Testis (tissue), 2 donors: ENCODE measurements at regions not wholly inside any gene's neighbourhood (a gene's known extent, or its start where the extent isn't known, plus 50 kb on each side); places are given as distances from the start of the nearest gene placed in this dataset.

Source experiments
- DNase-seq: peaks from one replicate; pipeline ENCODE4 v3.0.0-alpha.2; 2019
- H3K27ac ChIP-seq, 2 donors: fragments of 200-600 bp; sonication (generic); one replicate each; pipeline ENCODE4 v1.5.1; 2019
- H3K27me3 ChIP-seq: fragments of 200-600 bp; sonication (generic); one replicate; pipeline ENCODE4 v1.5.1; 2019
- H3K36me3 ChIP-seq: fragments of 200-600 bp; sonication (generic); one replicate; pipeline ENCODE4 v1.5.1; 2017; ENCODE audit warnings: low read depth; ENCODE audit errors: missing control alignments
- H3K4me1 ChIP-seq: fragments of 200-600 bp; sonication (generic); one replicate; pipeline ENCODE4 v1.5.1; 2019
- H3K4me3 ChIP-seq, 2 donors: fragments of 200-600 bp; sonication (generic); one replicate each; pipeline ENCODE4 v1.5.1; 2017 to 2019
- H3K9me3 ChIP-seq: fragments of 200-600 bp; sonication (generic); one replicate; pipeline ENCODE4 v1.5.1; 2017
- POLR2A ChIP-seq: fragments of 450-650 bp; IDR thresholded peaks from one replicate; pipeline ENCODE4 v1.6.1; 2017; ENCODE audit warnings: antibody characterized with exemption, mild to moderate bottlenecking, moderate library complexity
- WGBS, 2 donors: methylation state at CpG; one replicate each; pipeline ENCODE4 v1.1.5; 2018; 5-methylcytosine and 5-hydroxymethylcytosine counted together
- intact Hi-C: fragments of 100-400 bp; cut with DNase I; formaldehyde crosslinking; loops from one replicate; pipeline ENCODE4 v1.15.1; 2023; ENCODE audit warnings: low total_unique reads
- TF ChIP-seq, protein P1 (sequence below), 3 experiments: fragments of 450-650 bp in 2 of 3; fragments of 200-600 bp in 1 of 3; sonication (generic) in 1 of 3; IDR thresholded peaks; one replicate each; pipeline ENCODE4 v1.5.1; 2016 to 2019; ENCODE audit warnings: antibody characterized with exemption in 3 of 3, mild to moderate bottlenecking in 2 of 3, moderate library complexity in 1 of 3

DNA sequence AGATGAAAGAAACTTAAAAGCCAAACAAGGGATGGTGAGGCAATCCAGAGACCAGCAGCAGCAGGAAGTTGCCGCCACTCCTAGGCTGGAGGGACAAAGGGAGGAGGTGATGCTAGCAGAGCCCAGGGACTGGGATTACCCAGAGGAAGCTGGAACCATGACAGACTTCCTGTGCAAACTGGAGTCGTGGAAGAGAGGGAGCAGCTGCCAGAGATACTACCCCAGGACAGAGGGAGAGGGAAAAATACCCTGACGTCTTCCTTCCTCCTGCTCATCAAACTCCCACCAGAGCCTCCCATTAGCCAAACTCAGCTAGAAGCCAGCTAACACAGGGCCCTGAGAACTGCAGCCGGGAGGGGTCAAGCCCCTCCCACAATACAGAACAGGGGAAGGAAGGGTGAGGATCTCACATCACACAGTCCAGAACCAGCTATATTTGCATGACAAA, 101.2 kb upstream of the KLF3 start:
- no peak for DNase-seq
- Histone ChIP-seq H3K36me3 (no peaks in the 10 kb centered on the region), H3K9me3 (no peaks in the 10 kb centered on the region), H3K4me1 (peaks cover 8% of the 10 kb centered on the region), H3K4me3 (no peak overlapping the region), H3K27ac (no peak overlapping the region), H3K27me3 (no peaks in the 10 kb centered on the region)
- 51 to 57% methylated on average over 4 of the region's 4 CpGs for WGBS, 2 donors
- TF ChIP-seq, protein P1, sequence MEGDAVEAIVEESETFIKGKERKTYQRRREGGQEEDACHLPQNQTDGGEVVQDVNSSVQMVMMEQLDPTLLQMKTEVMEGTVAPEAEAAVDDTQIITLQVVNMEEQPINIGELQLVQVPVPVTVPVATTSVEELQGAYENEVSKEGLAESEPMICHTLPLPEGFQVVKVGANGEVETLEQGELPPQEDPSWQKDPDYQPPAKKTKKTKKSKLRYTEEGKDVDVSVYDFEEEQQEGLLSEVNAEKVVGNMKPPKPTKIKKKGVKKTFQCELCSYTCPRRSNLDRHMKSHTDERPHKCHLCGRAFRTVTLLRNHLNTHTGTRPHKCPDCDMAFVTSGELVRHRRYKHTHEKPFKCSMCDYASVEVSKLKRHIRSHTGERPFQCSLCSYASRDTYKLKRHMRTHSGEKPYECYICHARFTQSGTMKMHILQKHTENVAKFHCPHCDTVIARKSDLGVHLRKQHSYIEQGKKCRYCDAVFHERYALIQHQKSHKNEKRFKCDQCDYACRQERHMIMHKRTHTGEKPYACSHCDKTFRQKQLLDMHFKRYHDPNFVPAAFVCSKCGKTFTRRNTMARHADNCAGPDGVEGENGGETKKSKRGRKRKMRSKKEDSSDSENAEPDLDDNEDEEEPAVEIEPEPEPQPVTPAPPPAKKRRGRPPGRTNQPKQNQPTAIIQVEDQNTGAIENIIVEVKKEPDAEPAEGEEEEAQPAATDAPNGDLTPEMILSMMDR (IDR thresholded peaks at IDR 0.05): no peak
- TF ChIP-seq POLR2A: no peak
- intact Hi-C loops: no loop called here

DNA sequence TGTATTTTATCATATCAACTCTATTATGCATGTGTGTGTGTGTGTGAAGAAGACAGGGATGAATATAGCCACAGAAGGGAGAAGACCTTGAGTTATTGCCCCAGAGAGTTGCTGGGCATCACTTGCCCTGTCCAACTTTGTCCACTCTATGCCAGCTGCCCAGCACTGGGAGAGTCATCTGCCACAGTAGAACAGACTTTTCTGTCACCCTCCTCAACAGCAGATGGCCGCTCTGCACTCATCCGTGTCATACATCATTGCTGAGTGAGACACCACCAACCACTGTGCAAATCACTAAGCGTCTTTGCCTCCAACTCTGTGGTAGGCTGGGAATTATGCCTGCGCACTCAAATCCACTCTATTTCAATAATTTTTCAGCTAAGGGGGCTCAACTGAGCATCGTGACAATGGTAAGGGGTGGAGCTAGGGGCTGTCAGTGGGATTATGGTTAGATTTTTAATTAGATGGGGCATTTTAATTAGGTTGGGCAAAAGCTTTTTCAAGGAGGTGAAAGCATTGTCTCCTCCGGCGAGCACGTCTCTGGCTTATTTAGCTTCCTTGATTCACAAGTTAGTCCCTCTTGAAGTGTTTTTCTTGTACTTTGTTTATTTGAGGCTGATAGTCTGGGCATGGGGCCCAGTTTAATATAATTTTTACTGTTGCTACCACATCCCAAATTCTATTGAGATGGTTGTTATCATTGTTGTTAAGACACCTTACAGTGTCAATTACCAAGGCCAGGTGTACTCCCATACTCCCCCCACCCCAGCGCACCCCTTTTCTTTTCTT, 100.1 kb upstream of the KLF3 start:
- 68 to 78% methylated on average over 9 of the region's 9 CpGs for WGBS, 2 donors
- no peak overlapping the region for H3K4me3 ChIP-seq
- TF ChIP-seq, protein P1 (IDR thresholded peaks at IDR 0.05): no peak
- TF ChIP-seq POLR2A: no peak
- H3K36me3 ChIP-seq: no peaks in the 10 kb centered on the region
- H3K27me3 ChIP-seq: no peaks in the 10 kb centered on the region
- H3K9me3 ChIP-seq: no peaks in the 10 kb centered on the region
- intact Hi-C loops: no loop called here
- DNase-seq: no peak
- H3K4me1 ChIP-seq: peaks cover 8% of the 10 kb centered on the region
- H3K27ac ChIP-seq: no peak overlapping the region

DNA sequence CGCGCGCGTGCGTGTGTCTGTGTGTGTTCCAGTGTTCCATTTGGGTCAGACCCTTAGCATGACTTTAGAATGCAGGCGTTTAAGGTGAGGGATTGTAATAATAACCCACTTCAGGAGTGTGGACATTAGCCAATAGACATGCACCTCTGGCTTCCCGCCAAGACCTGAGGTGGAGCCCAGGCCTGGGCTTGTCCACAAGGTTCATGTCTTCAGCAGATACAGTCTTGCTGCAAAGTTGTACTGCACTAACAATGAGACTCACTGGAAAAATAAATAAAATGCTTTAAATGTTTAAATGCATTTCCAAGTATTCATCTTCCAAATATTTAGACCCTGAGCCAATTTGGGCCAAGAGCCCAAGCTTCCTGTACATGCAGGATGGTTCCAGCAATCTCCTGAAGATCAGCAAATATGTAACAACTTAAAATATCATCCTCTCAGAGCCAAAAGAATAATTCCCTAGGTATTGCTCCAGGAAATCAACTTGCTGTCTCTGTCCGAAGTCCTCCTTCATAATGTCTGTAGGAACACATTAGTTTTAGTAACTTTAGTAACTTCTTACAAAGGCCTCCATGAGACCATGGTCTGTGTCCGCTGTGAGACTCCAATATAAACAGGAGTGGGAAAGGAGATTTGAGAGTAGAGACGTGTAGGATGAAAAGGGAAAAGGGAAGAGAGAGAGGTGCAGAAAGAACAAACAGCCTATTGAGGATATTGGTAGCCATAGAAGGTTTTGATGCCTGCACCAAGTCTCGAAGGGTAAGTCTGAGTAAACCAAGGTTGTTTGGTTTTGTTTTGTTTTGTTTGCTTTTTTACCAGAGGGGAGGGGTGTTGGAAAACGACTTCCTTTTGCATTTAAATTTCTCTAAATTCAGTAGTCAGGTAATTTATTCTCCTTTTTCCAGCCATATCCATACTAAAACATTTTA, 98.5 kb upstream of the KLF3 start:
- H3K36me3 ChIP-seq: no peaks in the 10 kb centered on the region
- H3K27me3 ChIP-seq: no peaks in the 10 kb centered on the region
- no peaks in the 10 kb centered on the region for H3K9me3 ChIP-seq
- H3K4me1 ChIP-seq: peaks cover 8% of the 10 kb centered on the region
- TF ChIP-seq, protein P1 (IDR thresholded peaks at IDR 0.05): no peak
- no peak for TF ChIP-seq POLR2A
- no peak for DNase-seq
- no peak overlapping the region for H3K4me3 ChIP-seq
- intact Hi-C loops: no loop called here
- WGBS, 2 donors: 55 to 61% methylated on average over 12 of the region's 12 CpGs
- peak overlapping the region in 1 of 2 donors; percentile 32 for H3K27ac ChIP-seq

DNA sequence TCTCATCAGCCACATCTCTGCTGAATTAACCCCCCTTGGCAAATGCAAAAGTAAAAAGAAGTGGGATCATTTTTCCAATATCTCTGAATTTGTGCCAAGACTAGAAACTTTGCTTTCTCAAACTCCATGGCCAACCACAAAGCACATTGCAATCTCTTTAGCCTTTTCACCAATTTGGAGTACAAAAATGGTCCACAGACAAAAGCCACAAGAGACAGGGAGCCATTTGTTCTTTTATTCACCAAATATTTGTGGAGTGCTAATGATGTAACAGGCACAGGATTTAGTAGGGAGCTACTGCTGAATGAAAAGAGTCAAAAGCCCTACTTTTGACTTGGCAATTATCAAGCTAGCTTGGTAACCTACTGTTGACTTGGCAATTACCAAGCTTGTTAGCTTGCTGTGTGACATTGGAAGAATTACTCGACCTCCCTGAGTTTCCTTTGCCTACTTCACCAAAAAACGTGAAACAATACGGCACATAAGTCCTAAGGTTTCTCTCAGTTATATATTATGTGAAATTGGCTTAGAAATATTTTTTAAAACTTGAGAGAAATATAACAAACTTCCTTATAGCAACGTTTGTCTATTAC, 97.1 kb upstream of the KLF3 start:
- no peaks in the 10 kb centered on the region for H3K27me3 ChIP-seq
- intact Hi-C loops: no loop called here
- H3K4me1 ChIP-seq: peaks cover 8% of the 10 kb centered on the region
- no peak for DNase-seq
- H3K4me3 ChIP-seq: no peak overlapping the region
- H3K36me3 ChIP-seq: no peaks in the 10 kb centered on the region
- WGBS, 2 donors: 91 to 97% methylated on average over 4 of the region's 4 CpGs
- no peaks in the 10 kb centered on the region for H3K9me3 ChIP-seq
- TF ChIP-seq, protein P1 (IDR thresholded peaks at IDR 0.05): no peak
- TF ChIP-seq POLR2A: no peak
- no peak overlapping the region for H3K27ac ChIP-seq
